ENCODE measurements at regions not wholly inside any gene's neighbourhood (a gene's known extent, or its start where the extent isn't known, plus 50 kb on each side); places are given as distances from the start of the nearest gene placed in this dataset.
"Not testable (repeated sequence)": the region's sequence is repeated elsewhere in the genome, so short reads cannot be mapped to it uniquely, and the experiment has no call there.

GRCh38 chr6:27824211-27825024 is 87.8 kb downstream of the OR2B2 start:
- TF ChIP-seq JUND (IDR thresholded peaks at IDR 0.05): peak in 1 of 2 donors; percentile 9
- TF ChIP-seq CTCF (IDR thresholded peaks at IDR 0.05; ENCODE audit: low read depth, low read length, missing input control); REST (IDR thresholded peaks at IDR 0.05); FOXA1 (IDR thresholded peaks at IDR 0.05); RAD21 (IDR thresholded peaks at IDR 0.05); GABPA (IDR thresholded peaks at IDR 0.05 in 1 of 2, conservative IDR thresholded peaks at IDR 0.05 in 1 of 2); HNF4A (conservative IDR thresholded peaks at IDR 0.05); YY1 (IDR thresholded peaks at IDR 0.05); MAX (IDR thresholded peaks at IDR 0.05): not testable (repeated sequence)
